ENCODE measurements at regions not wholly inside any gene's neighbourhood (a gene's known extent, or its start where the extent isn't known, plus 50 kb on each side); places are given as distances from the start of the nearest gene placed in this dataset.
"Not testable (repeated sequence)": the region's sequence is repeated elsewhere in the genome, so short reads cannot be mapped to it uniquely, and the experiment has no call there.

GRCh38 chr5:33210221-33210620 is 230.5 kb upstream of the TARS1 start:
- DNase-seq (ENCODE audit: low spot score) = not testable (repeated sequence)

GRCh38 chr5:33210978-33211377 is 229.8 kb upstream of the TARS1 start:
- no peak for DNase-seq (ENCODE audit: low spot score)

- no peak for DNase-seq (ENCODE audit: low spot score)
Measured at GRCh38 chr5:33212439-33212838, 228.3 kb upstream of the TARS1 start.

- DNase-seq (ENCODE audit: low spot score) = no peak
Measured at GRCh38 chr5:33212900-33213299, 227.9 kb upstream of the TARS1 start.

- no peak for DNase-seq (ENCODE audit: low spot score)
Measured at GRCh38 chr5:33223563-33224284, 217.0 kb upstream of the TARS1 start.

GRCh38 chr5:33224285-33224961 is 216.3 kb upstream of the TARS1 start:
- DNase-seq (ENCODE audit: low spot score) = no peak

GRCh38 chr5:33227247-33227646 is 213.5 kb upstream of the TARS1 start:
- DNase-seq (ENCODE audit: low spot score) = no peak

GRCh38 chr5:33227746-33228145 is 213.0 kb upstream of the TARS1 start:
- no peak for DNase-seq (ENCODE audit: low spot score)

- no peak for DNase-seq (ENCODE audit: low spot score)
Measured at GRCh38 chr5:33228149-33228548, 212.6 kb upstream of the TARS1 start.

GRCh38 chr5:33229216-33229615 is 211.5 kb upstream of the TARS1 start:
- DNase-seq (ENCODE audit: low spot score) = no peak

GRCh38 chr5:33230467-33231078 is 210.2 kb upstream of the TARS1 start:
- DNase-seq (ENCODE audit: low spot score) = no peak

- DNase-seq (ENCODE audit: low spot score) = no peak
Measured at GRCh38 chr5:33231214-33231710, 209.5 kb upstream of the TARS1 start.

- DNase-seq (ENCODE audit: low spot score) = no peak
Measured at GRCh38 chr5:33231935-33232334, 208.8 kb upstream of the TARS1 start.

- no peak for DNase-seq (ENCODE audit: low spot score)
Measured at GRCh38 chr5:33232731-33233505, 207.8 kb upstream of the TARS1 start.

GRCh38 chr5:33235304-33235703 is 205.5 kb upstream of the TARS1 start:
- no peak for DNase-seq (ENCODE audit: low spot score)

- no peak for DNase-seq (ENCODE audit: low spot score)
Measured at GRCh38 chr5:33235824-33236223, 204.9 kb upstream of the TARS1 start.

GRCh38 chr5:33237471-33237870 is 203.3 kb upstream of the TARS1 start:
- DNase-seq (ENCODE audit: low spot score) = no peak

- DNase-seq (ENCODE audit: low spot score) = no peak
Measured at GRCh38 chr5:33238826-33239695, 201.7 kb upstream of the TARS1 start.

GRCh38 chr5:33240558-33240957 is 200.2 kb upstream of the TARS1 start:
- no peak for DNase-seq (ENCODE audit: low spot score)

- DNase-seq (ENCODE audit: low spot score) = no peak
Measured at GRCh38 chr5:33241802-33242201, 199.0 kb upstream of the TARS1 start.

- DNase-seq (ENCODE audit: low spot score) = no peak
Measured at GRCh38 chr5:33242277-33242676, 198.5 kb upstream of the TARS1 start.

All from COLO829 (cell line).